Peyer's patch (tissue), 4 donors: ENCODE measurements at regions not wholly inside any gene's neighbourhood (a gene's known extent, or its start where the extent isn't known, plus 50 kb on each side); places are given as distances from the start of the nearest gene placed in this dataset.
A peak's percentile ranks its signal among the peaks of the same experiment; 100 is the strongest.

ENCODE experiments used
- DNase-seq, 3 donors: peaks; one replicate each; pipeline ENCODE4 v3.0.0-alpha.2; 2017 to 2019
- H3K27ac ChIP-seq, 4 donors: fragments of 200-600 bp; sonication (generic); one replicate each; pipeline ENCODE4 v1.5.1; 2016 to 2019
- H3K27me3 ChIP-seq, 2 donors: fragments of 200-600 bp; sonication (generic); one replicate each; pipeline ENCODE4 v1.5.1; 2019
- H3K36me3 ChIP-seq, 3 donors: fragments of 200-600 bp; sonication (generic); one replicate each; pipeline ENCODE4 v1.5.1; 2016 to 2019
- H3K4me1 ChIP-seq, 4 donors: fragments of 200-600 bp; sonication (generic); one replicate each; pipeline ENCODE4 v1.5.1; 2016 to 2019
- H3K4me3 ChIP-seq, 4 donors: fragments of 200-600 bp; sonication (generic); 1 replicate in 3 of 4; 2 replicates in 1 of 4; pipeline ENCODE4 v1.5.1; 2016 to 2019; ENCODE audit warnings: mild to moderate bottlenecking in 1 of 4
- H3K9me3 ChIP-seq, 4 donors: fragments of 200-600 bp; sonication (generic); one replicate each; pipeline ENCODE4 v1.5.1; 2016 to 2019; ENCODE audit warnings: mild to moderate bottlenecking in 1 of 4
- POLR2A ChIP-seq, 2 donors: fragments of 450-650 bp; IDR thresholded peaks; one replicate each; pipeline ENCODE4 v1.5.1; 2017; ENCODE audit warnings: antibody characterized with exemption in 2 of 2, mild to moderate bottlenecking in 2 of 2, moderate library complexity in 2 of 2
- TF ChIP-seq, protein P1 (sequence below), 6 experiments: fragments of 450-650 bp in 4 of 6; fragments of 200-600 bp in 2 of 6; sonication (generic) in 1 of 6; IDR thresholded peaks; one replicate each; pipeline ENCODE4 v1.5.1; 2017 to 2019; ENCODE audit warnings: antibody characterized with exemption in 6 of 6, mild to moderate bottlenecking in 3 of 6, moderate library complexity in 1 of 6

DNA sequence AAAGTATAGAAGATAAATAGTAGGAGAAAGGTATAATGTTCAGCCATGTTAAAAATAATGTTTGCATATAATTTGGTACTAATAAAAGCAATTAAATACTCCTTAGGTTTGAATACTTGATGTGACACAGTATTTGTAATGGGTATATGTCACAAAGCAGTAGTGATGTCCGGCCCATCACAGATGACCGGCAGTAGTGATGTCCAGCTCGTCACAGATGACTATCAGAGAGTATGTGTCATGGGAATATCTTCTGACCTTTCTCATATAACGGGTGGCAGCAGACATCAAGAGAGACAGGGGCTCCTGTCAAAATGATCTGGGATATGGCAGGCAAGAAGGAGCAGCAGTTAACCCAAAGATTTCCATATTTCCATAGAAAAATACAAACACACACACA lies 477.4 kb upstream of the KLF6 start:
- TF ChIP-seq, protein P1, sequence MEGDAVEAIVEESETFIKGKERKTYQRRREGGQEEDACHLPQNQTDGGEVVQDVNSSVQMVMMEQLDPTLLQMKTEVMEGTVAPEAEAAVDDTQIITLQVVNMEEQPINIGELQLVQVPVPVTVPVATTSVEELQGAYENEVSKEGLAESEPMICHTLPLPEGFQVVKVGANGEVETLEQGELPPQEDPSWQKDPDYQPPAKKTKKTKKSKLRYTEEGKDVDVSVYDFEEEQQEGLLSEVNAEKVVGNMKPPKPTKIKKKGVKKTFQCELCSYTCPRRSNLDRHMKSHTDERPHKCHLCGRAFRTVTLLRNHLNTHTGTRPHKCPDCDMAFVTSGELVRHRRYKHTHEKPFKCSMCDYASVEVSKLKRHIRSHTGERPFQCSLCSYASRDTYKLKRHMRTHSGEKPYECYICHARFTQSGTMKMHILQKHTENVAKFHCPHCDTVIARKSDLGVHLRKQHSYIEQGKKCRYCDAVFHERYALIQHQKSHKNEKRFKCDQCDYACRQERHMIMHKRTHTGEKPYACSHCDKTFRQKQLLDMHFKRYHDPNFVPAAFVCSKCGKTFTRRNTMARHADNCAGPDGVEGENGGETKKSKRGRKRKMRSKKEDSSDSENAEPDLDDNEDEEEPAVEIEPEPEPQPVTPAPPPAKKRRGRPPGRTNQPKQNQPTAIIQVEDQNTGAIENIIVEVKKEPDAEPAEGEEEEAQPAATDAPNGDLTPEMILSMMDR (IDR thresholded peaks at IDR 0.05), result no peak
- no peak for TF ChIP-seq POLR2A (IDR thresholded peaks at IDR 0.05)
- H3K36me3 ChIP-seq, result no peaks in the 10 kb centered on the region
- H3K27ac ChIP-seq, result no peak overlapping the region
- H3K9me3 ChIP-seq, result no peaks in the 10 kb centered on the region
- H3K4me3 ChIP-seq, result no peak overlapping the region
- H3K4me1 ChIP-seq, result peaks cover 0 to 18% (median 2%) of the 10 kb centered on the region in 4 donors
- no peaks in the 10 kb centered on the region for H3K27me3 ChIP-seq
- DNase-seq, result no peak

DNA sequence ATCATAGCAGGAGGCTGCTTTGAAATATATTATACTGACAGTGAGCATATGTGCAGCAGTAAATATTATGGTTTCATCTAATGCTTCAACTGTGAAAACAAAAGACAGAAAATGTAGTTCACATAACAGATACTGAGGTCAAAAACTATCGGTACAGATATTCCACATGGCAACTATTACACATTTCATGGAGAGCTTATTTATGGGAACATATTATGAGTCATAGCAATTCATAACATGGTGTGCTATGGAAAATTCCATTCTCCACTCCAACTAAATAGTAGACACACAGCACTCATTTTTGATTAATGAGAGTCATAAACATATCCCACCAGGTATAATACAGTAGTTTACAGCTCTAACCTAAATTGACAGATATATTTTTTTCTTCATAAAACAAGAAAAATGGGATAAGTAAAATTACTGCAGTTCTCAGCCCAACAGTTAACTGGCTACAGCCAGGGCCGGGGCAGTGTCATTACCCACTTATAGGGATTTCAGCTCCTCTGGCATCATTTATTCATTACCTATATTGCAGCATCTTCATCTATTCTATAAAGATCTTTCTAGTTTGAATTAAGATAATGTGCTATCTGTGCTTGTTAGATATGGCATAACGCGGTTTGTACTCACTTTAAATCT lies 475.6 kb upstream of the KLF6 start:
- Histone ChIP-seq H3K27ac (peak overlapping the region in 2 of 4 donors; percentile 29 to 36), H3K27me3 (no peaks in the 10 kb centered on the region), H3K36me3 (no peaks in the 10 kb centered on the region), H3K4me1 (peaks cover 0 to 6% (median 2%) of the 10 kb centered on the region in 4 donors), H3K4me3 (no peak overlapping the region), H3K9me3 (no peaks in the 10 kb centered on the region)
- DNase-seq, result no peak
- TF ChIP-seq, protein P1 (IDR thresholded peaks at IDR 0.05), result no peak
- TF ChIP-seq POLR2A (IDR thresholded peaks at IDR 0.05), result no peak

DNA sequence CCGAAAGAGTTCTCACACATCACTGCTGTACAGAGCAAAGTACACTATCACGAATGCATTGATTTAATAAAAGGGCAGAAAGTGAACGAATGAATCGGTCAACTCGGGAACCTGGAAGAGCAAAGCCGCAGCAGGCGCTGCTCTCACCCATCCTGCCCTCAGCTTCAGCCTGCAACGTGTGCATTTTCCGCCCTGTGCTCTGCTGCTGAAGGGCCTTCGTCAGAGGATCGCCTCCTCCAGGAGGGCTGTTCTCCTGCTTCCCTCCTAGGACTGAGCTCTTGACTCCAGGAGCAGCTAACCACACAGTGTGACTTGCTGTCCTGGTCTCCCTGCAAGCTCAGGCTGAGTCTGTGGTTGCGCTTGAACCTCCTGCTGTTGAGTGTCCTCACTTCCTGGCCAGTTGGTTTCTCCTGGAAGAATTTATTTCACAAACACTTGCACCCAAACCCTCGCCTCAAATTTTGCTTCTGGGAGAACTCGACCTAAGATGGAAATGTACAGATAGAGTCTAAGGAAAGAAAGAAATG lies 473.0 kb upstream of the KLF6 start:
- TF ChIP-seq, protein P1 (IDR thresholded peaks at IDR 0.05), result no peak
- no peak for TF ChIP-seq POLR2A (IDR thresholded peaks at IDR 0.05)
- Histone ChIP-seq H3K4me1 (peaks cover 0 to 3% (median 0%) of the 10 kb centered on the region in 4 donors), H3K4me3 (no peak overlapping the region), H3K27me3 (no peaks in the 10 kb centered on the region), H3K36me3 (no peaks in the 10 kb centered on the region), H3K9me3 (no peaks in the 10 kb centered on the region), H3K27ac (no peak overlapping the region)
- DNase-seq, result no peak

DNA sequence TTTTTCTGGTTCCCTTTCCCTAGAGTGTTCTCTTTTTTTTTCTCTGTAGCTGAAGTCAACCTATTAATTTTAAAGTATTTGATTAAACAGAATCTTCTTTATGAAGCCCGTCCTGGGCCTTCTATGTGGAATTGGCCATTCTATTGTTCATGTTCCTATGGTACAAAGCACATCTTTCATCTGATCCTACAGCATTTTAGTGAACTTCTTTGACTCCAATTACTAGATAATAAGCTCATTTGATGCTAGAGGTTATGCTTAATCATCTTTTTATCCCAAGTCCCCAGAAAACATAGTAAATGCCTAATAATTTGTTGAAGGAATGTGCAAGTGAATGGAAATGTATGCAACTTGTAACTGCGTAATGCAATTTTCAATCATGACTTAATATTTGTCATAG lies 472.0 kb upstream of the KLF6 start:
- Histone ChIP-seq H3K9me3 (no peaks in the 10 kb centered on the region), H3K27me3 (no peaks in the 10 kb centered on the region), H3K4me1 (peaks cover 0 to 3% (median 0%) of the 10 kb centered on the region in 4 donors), H3K36me3 (no peaks in the 10 kb centered on the region), H3K4me3 (no peak overlapping the region), H3K27ac (no peak overlapping the region)
- DNase-seq, result no peak
- TF ChIP-seq POLR2A (IDR thresholded peaks at IDR 0.05), result no peak
- TF ChIP-seq, protein P1 (IDR thresholded peaks at IDR 0.05), result no peak

DNA sequence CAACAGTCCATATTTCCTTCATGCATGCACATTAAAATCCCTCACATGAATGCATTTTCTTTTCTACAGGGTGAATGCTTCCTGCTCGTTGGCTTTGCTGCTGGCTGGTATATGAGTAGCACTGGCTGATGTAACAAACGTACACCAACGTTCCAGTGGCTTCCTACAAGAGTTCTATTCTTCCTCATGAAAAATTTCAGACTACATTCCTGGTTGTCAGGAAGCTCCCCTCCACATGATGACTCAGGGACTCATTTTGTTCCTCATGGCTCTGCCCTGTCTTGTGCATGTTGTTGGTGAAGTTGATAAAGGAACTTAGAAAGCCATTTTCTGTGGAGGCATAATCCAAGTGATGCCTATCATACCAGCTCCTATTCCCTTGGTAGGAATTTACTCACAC lies 470.7 kb upstream of the KLF6 start:
- Histone ChIP-seq H3K27ac (no peak overlapping the region), H3K4me3 (no peak overlapping the region), H3K4me1 (peaks cover 0 to 3% (median 0%) of the 10 kb centered on the region in 4 donors), H3K27me3 (no peaks in the 10 kb centered on the region), H3K36me3 (no peaks in the 10 kb centered on the region), H3K9me3 (no peaks in the 10 kb centered on the region)
- no peak for DNase-seq
- TF ChIP-seq, protein P1 (IDR thresholded peaks at IDR 0.05), result no peak
- TF ChIP-seq POLR2A (IDR thresholded peaks at IDR 0.05), result no peak
